T-cell (primary cell): ENCODE measurements at regions not wholly inside any gene's neighbourhood (a gene's known extent, or its start where the extent isn't known, plus 50 kb on each side); places are given as distances from the start of the nearest gene placed in this dataset.

Source experiments
- ATAC-seq, 4 experiments: fragments of 200-7000 bp in 3 of 4; fragments of 150-1000 bp in 1 of 4; cut with Tn5 transposase; replicated peaks in 1 of 4; 1 replicate in 3 of 4; 2 replicates in 1 of 4; pipeline ENCODE4 v1.10.0; 2021; ENCODE audit warnings: moderate library complexity in 3 of 4, mild to moderate bottlenecking in 2 of 4, moderate number of reproducible peaks in 1 of 4
- CTCF ChIA-PET, 2 donors: fragments of 300-600 bp; sonication (Branson Sonifier 250); formaldehyde crosslinking; loops; one replicate each; lab custom pipeline; 2022; ENCODE audit warnings: antibody characterized with exemption in 2 of 2; lab: Charles Lee
- POLR2A ChIA-PET, 2 donors: fragments of 300-600 bp; sonication (Branson Sonifier 250); formaldehyde crosslinking; loops; one replicate each; lab custom pipeline; 2022; ENCODE audit warnings: antibody characterized with exemption in 2 of 2; lab: Charles Lee
- DNase-seq, 35 experiments: peaks; one replicate each; pipeline versions ENCODE4 v3.0.0 to v3.0.0-alpha.2; 2013 to 2023
- H3K27ac ChIP-seq: one replicate; pipeline ENCODE4 v1.5.1; 2013; ENCODE audit warnings: low read length
- H3K27me3 ChIP-seq, 2 experiments: replicated peaks in 1 of 2; 1 replicate in 1 of 2; 2 replicates in 1 of 2; pipeline versions ENCODE4 v1.6.1 to v1.7.0; 2013; ENCODE audit warnings: low read length in 1 of 2, mixed read lengths in 1 of 2; ENCODE audit not compliant: control insufficient read depth in 2 of 2, insufficient read depth in 2 of 2; ENCODE audit errors: extremely low read depth in 1 of 2
- H3K36me3 ChIP-seq, 2 donors: 1 replicate in 1 of 2; 2 replicates in 1 of 2; pipeline versions ENCODE4 v1.6.1 to v1.7.0; 2013; ENCODE audit warnings: low read length in 1 of 2; ENCODE audit not compliant: control insufficient read depth in 2 of 2, insufficient read depth in 1 of 2; ENCODE audit errors: extremely low read depth in 1 of 2
- H3K4me1 ChIP-seq, 2 experiments: 1 replicate in 1 of 2; 2 replicates in 1 of 2; pipeline versions ENCODE4 v1.6.1 to v1.7.0; 2013; ENCODE audit warnings: low read length in 2 of 2, mixed read lengths in 1 of 2; ENCODE audit not compliant: insufficient read depth in 2 of 2, control insufficient read depth in 1 of 2; ENCODE audit errors: extremely low read depth in 1 of 2
- H3K4me3 ChIP-seq, 2 donors: 1 replicate in 1 of 2; 2 replicates in 1 of 2; pipeline versions ENCODE4 v1.5.1 to v1.7.0; 2013; ENCODE audit warnings: mild to moderate bottlenecking in 2 of 2, low read length in 1 of 2, moderate library complexity in 1 of 2; ENCODE audit not compliant: control insufficient read depth in 1 of 2; ENCODE audit errors: extremely low read depth in 1 of 2
- H3K9me3 ChIP-seq: 2 replicates; pipeline ENCODE4 v1.7.0; 2013
- H3K27ac Mint-ChIP-seq, 2 donors: one replicate each; pipeline ENCODE4 v1.8.0; 2020 to 2021; ENCODE audit warnings: mild to moderate bottlenecking in 2 of 2, mixed read lengths in 2 of 2
- H3K27me3 Mint-ChIP-seq, 2 donors: one replicate each; pipeline ENCODE4 v1.8.0; 2021 to 2022; ENCODE audit warnings: mixed read lengths in 2 of 2
- H3K36me3 Mint-ChIP-seq: one replicate; pipeline ENCODE4 v1.8.0; 2021; ENCODE audit warnings: mixed read lengths
- H3K4me1 Mint-ChIP-seq, 3 donors: one replicate each; pipeline ENCODE4 v1.8.0; 2020 to 2022; ENCODE audit warnings: mixed read lengths in 3 of 3, mild to moderate bottlenecking in 1 of 3
- H3K4me3 Mint-ChIP-seq, 3 donors: one replicate each; pipeline ENCODE4 v1.8.0; 2020 to 2022; ENCODE audit warnings: mild to moderate bottlenecking in 3 of 3, mixed read lengths in 3 of 3, moderate library complexity in 3 of 3
- H3K9me3 Mint-ChIP-seq, 3 donors: one replicate each; pipeline ENCODE4 v1.8.0; 2020 to 2022; ENCODE audit warnings: mixed read lengths in 3 of 3
- WGBS: methylation state at CpG from one replicate; pipeline ENCODE4 v1.1.5; 2013; ENCODE audit warnings: missing lambda C conversion rate; ENCODE audit not compliant: insufficient coverage; 5-methylcytosine and 5-hydroxymethylcytosine counted together

GRCh38 chr4:173713026-173713425, 183.0 kb upstream of the HAND2 start:
- Histone ChIP-seq H3K36me3 (no peaks in the 10 kb centered on the region), H3K4me3 (no peak overlapping the region), H3K27me3 (peaks cover 0 to 5% of the 10 kb centered on the region in 2 experiments), H3K9me3 (no peaks in the 10 kb centered on the region), H3K4me1 (no peaks in the 10 kb centered on the region), H3K27ac (no peak overlapping the region)
- H3K27me3 Mint-ChIP-seq: no peaks in the 10 kb centered on the region
- no peaks in the 10 kb centered on the region for H3K36me3 Mint-ChIP-seq
- H3K4me1 Mint-ChIP-seq: no peaks in the 10 kb centered on the region
- H3K27ac Mint-ChIP-seq: no peak overlapping the region
- H3K9me3 Mint-ChIP-seq: peaks cover 3 to 6% (median 4%) of the 10 kb centered on the region in 3 donors
- DNase-seq (no peak), ATAC-seq (no peak)
- H3K4me3 Mint-ChIP-seq: no peak overlapping the region
- WGBS: no CpG with 5 or more reads among the region's 5 CpGs
- ChIA-PET POLR2A (interaction anchor here in 1 of 2 donors (0.7 kb wide), 1 partner anchor 25 kb away, joined by 3 read pairs; no protein-coding TSS in a partner anchor), CTCF (no interaction called here)

- Histone ChIP-seq H3K27me3 (no peaks in the 10 kb centered on the region), H3K4me1 (no peaks in the 10 kb centered on the region), H3K9me3 (no peaks in the 10 kb centered on the region), H3K4me3 (no peak overlapping the region), H3K27ac (no peak overlapping the region), H3K36me3 (no peaks in the 10 kb centered on the region)
- H3K4me3 Mint-ChIP-seq: no peak overlapping the region
- H3K9me3 Mint-ChIP-seq: no peaks in the 10 kb centered on the region
- ATAC-seq (no peak), DNase-seq (no peak)
- ChIA-PET CTCF (no interaction called here), POLR2A (no interaction called here)
- H3K27me3 Mint-ChIP-seq: peaks cover 0 to 4% of the 10 kb centered on the region in 2 donors
- WGBS: no CpG with 5 or more reads among the region's 2 CpGs
- no peaks in the 10 kb centered on the region for H3K4me1 Mint-ChIP-seq
- no peak overlapping the region for H3K27ac Mint-ChIP-seq
- no peaks in the 10 kb centered on the region for H3K36me3 Mint-ChIP-seq
These were observed 177.8 kb upstream of the HAND2 start for GRCh38 chr4:173707658-173708419.

GRCh38 chr4:173704201-173704600, 174.2 kb upstream of the HAND2 start:
- Histone ChIP-seq H3K27me3 (no peaks in the 10 kb centered on the region), H3K9me3 (no peaks in the 10 kb centered on the region), H3K36me3 (no peaks in the 10 kb centered on the region), H3K4me1 (no peaks in the 10 kb centered on the region), H3K4me3 (no peak overlapping the region), H3K27ac (no peak overlapping the region)
- no peaks in the 10 kb centered on the region for H3K9me3 Mint-ChIP-seq
- H3K27ac Mint-ChIP-seq: no peak overlapping the region
- no peaks in the 10 kb centered on the region for H3K36me3 Mint-ChIP-seq
- peaks cover 0 to 4% of the 10 kb centered on the region in 2 donors for H3K27me3 Mint-ChIP-seq
- no peaks in the 10 kb centered on the region for H3K4me1 Mint-ChIP-seq
- POLR2A ChIA-PET: no interaction called here
- H3K4me3 Mint-ChIP-seq: no peak overlapping the region
- no peak for ATAC-seq
- WGBS: 90% methylated on average over 6 of the region's 9 CpGs
- CTCF ChIA-PET: no interaction called here
- DNase-seq: no peak

- no peak overlapping the region for H3K27ac Mint-ChIP-seq
These were observed 173.0 kb upstream of the HAND2 start for GRCh38 chr4:173703021-173703420.

GRCh38 chr4:173700650-173701049, 170.6 kb upstream of the HAND2 start:
- Mint-ChIP-seq H3K36me3 (no peaks in the 10 kb centered on the region), H3K27ac (no peak overlapping the region), H3K4me1 (no peaks in the 10 kb centered on the region), H3K27me3 (peaks cover 0 to 4% of the 10 kb centered on the region in 2 donors), H3K4me3 (no peak overlapping the region), H3K9me3 (peaks cover 0 to 4% (median 0%) of the 10 kb centered on the region in 3 donors)
- POLR2A ChIA-PET: no interaction called here
- DNase-seq (no peak), ATAC-seq (no peak)
- H3K4me1 ChIP-seq: no peaks in the 10 kb centered on the region
- H3K4me3 ChIP-seq: no peak overlapping the region
- H3K9me3 ChIP-seq: no peaks in the 10 kb centered on the region
- no peaks in the 10 kb centered on the region for H3K36me3 ChIP-seq
- no peak overlapping the region for H3K27ac ChIP-seq
- CTCF ChIA-PET: interaction anchor here in 1 of 2 donors (0.5 kb wide), 1 partner anchor 41 kb away, joined by 3 read pairs; no protein-coding TSS in a partner anchor
- no peaks in the 10 kb centered on the region for H3K27me3 ChIP-seq
- no CpG with 5 or more reads among the region's 4 CpGs for WGBS

More at GRCh38 chr4:173703021-173703420, 173.0 kb upstream of the HAND2 start:
- Mint-ChIP-seq H3K4me3 (no peak overlapping the region), H3K4me1 (no peaks in the 10 kb centered on the region), H3K9me3 (peaks cover 0 to under 1% (median 0%) of the 10 kb centered on the region in 3 donors), H3K27me3 (peaks cover 0 to 4% of the 10 kb centered on the region in 2 donors), H3K36me3 (no peaks in the 10 kb centered on the region)
- no CpG with 5 or more reads among the region's 4 CpGs for WGBS
- Histone ChIP-seq H3K36me3 (no peaks in the 10 kb centered on the region), H3K27me3 (no peaks in the 10 kb centered on the region), H3K9me3 (no peaks in the 10 kb centered on the region), H3K4me3 (no peak overlapping the region), H3K27ac (no peak overlapping the region), H3K4me1 (no peaks in the 10 kb centered on the region)
- DNase-seq (no peak), ATAC-seq (no peak)
- POLR2A ChIA-PET: no interaction called here
- CTCF ChIA-PET: no interaction called here

GRCh38 chr4:173699841-173700475, 169.9 kb upstream of the HAND2 start:
- no peak overlapping the region for H3K27ac Mint-ChIP-seq
- no peak overlapping the region for H3K27ac ChIP-seq
- H3K4me3 Mint-ChIP-seq: no peak overlapping the region
- ChIA-PET POLR2A (no interaction called here), CTCF (no interaction called here)
- H3K4me3 ChIP-seq: no peak overlapping the region
- WGBS: 89% methylated on average over 1 of the region's 2 CpGs
- H3K36me3 ChIP-seq: no peaks in the 10 kb centered on the region
- H3K27me3 ChIP-seq: no peaks in the 10 kb centered on the region
- H3K4me1 Mint-ChIP-seq: no peaks in the 10 kb centered on the region
- peaks cover 0 to 4% (median 0%) of the 10 kb centered on the region in 3 donors for H3K9me3 Mint-ChIP-seq
- H3K36me3 Mint-ChIP-seq: no peaks in the 10 kb centered on the region
- no peaks in the 10 kb centered on the region for H3K9me3 ChIP-seq
- DNase-seq (no peak), ATAC-seq (no peak)
- H3K4me1 ChIP-seq: no peaks in the 10 kb centered on the region
- peaks cover 0 to 1% of the 10 kb centered on the region in 2 donors for H3K27me3 Mint-ChIP-seq
